ENCODE measurements at regions not wholly inside any gene's neighbourhood (a gene's known extent, or its start where the extent isn't known, plus 50 kb on each side); places are given as distances from the start of the nearest gene placed in this dataset.

DNA sequence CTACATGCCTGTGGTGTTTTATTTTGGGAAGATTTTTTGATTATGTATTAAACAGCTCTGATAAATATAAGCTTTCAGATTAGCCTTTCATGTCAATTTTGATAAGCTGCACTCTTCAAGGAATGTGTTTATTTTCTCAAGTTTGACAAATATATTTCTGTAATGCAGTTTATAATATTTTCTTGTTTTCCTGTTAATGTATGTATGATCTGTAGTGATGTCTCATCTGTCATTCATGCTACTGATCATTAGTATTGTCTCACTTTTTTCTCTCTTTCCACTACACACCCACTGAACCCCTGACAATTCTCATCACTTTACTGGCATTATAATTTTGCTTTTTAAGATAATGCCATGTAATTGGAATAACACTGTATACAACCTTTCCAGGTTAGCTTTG is 100.9 kb downstream of the TMEM18 start:
- no peak for DNase-seq (ENCODE audit: low spot score)

DNA sequence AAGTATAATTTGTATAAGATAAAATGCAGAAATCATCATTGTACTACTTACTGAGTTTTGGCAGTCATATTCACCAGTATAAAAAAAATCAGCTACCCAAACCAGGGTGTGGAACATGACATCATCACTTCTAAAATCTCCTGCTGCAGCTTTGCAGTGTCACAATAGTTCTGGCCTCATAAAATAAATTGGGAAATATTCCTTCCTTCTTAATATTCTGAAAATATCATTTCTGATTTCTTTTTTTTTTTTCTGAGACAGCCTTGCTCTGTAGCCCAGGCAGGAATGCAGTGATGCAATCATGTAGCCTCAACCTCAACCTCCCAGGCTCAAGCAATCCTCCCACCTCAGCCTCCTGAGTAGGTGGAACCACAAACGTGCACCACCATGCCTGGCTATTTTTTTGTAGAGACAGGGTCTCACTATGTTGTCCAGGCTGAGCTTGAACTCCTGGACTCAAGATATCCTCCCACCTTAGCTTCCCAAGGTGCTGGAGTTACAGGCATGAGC is 101.4 kb downstream of the TMEM18 start:
- DNase-seq (ENCODE audit: low spot score) = no peak

DNA sequence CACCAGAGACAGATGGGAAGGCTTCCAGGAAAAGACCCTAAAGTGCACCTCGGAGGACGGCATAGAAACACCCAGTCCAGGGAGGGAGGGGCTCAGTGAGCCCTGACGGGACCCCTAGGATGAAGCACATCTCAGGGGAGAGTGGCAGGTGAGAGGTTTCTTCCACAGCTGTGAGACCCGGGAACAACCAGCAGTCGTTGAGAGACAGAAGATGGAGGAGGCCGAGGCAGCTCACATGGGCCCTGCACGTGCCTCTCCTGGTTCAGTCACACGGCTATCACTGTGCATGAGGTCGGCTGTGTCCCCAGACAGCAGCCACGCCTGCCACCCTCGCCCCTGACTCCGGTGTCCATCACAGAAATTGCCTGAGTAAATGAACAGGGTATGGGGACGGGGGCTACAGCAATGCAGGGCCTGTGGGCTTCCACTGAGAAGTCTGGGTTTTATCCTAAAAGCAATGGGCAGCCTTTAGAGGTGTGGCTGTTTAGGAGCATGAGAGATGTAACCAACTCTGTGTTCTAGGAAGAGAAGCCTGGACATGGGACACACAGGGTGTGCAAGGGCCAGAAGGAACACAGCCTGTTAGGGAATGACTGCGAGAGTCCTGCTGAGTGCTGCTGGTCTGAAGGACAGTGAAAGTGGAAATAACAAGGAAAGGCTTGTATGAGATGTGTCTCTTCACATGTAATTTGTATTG is 102.0 kb downstream of the TMEM18 start:
- peak; percentile 76 for DNase-seq (ENCODE audit: low spot score)

DNA sequence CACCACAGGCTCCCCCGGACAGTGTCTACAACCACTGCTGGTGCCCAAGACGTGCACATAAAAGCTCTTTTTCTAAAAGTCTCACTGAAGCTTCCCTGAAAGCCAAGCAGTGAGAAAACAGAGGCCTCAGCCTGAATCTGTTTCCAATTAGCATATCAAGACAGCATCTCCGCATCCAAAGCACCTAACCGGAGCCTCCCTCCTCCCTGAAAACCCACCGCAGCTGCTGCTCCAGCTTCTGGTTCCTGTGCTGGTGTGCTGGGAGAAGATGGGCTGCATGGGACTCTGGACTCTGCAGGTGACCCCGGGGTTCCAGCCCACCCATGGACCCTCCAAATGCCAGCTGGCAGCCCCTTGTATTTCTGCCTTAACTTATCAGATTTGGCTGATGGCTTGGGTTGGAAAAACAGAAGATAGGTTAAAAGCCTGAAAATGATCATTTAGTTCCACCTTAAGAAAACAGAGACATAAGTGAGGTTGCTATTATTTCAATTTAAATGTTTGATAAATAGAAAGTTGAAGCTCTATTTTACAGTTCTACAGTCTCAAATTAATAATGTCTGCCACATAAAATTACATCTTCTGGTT is 103.3 kb downstream of the TMEM18 start:
- DNase-seq (ENCODE audit: low spot score) = no peak

DNA sequence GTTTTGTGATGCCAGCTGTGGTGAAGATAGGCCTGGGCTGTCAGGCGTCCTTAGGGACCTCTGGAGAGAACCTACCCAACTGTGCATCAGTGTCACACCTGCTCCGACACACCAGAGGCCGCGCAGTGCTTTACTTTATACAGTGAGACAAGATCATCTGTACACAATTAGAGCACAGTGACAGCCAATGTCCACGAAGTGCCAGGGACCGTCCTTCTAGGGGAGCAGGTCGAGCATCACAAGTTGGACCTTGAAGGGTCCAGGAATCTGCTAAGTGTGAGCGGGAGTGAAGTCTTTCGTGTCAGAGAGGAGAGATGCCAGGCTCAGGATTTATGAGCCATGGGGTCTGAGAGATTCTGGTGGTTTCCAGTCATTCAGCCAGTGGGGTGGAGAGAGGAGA is 104.2 kb downstream of the TMEM18 start:
- peak; percentile 84 for DNase-seq (ENCODE audit: low spot score)

DNA sequence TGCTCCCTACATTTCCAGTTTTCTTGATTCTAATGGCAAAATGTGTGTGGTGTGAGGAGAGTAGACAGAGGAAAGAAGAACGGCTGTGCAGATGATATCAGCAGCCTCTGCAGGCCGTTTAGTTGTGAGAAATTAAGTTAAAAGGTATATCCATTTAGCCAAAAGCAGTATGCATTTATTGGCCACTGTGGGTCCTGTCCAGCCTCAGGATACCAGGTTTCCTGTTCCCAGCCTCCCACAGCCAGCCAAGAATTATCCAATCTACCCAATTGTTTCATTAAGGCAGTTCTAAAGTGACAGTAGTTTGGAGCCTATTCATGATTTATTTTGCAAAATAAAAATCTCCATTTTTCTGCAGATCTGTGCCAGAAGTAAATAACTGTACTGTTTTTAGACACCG is 107.5 kb downstream of the TMEM18 start:
- DNase-seq (ENCODE audit: low spot score) = no peak

DNA sequence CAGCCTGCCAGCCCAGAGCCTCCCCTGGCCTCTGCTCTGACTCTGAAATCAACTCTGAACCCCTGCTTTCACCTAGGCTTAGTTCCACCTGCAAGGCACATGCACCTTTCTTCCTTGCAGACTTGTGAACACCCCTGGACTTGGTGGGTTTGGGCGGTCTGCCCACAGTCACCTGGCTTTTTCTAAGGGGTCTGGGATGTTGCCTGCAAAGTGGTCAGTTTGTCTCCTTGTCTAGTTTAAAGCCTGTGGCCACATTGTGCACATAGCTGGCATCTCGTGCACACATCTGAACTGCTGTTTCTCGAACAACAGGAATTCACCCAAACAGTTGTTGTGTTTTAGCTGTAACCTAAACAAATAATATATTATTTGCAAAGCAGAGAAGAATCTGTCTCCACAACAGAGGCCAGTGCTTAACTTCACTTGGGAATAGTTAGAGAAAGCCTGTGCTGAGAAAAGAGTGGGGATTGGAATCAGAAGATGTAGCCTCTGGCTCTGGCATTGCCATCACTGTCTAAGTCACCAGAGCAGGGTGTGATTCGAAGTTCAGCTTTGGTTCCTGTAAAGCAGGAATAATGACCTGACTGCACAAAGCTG is 108.5 kb downstream of the TMEM18 start:
- DNase-seq (ENCODE audit: low spot score) = no peak

DNA sequence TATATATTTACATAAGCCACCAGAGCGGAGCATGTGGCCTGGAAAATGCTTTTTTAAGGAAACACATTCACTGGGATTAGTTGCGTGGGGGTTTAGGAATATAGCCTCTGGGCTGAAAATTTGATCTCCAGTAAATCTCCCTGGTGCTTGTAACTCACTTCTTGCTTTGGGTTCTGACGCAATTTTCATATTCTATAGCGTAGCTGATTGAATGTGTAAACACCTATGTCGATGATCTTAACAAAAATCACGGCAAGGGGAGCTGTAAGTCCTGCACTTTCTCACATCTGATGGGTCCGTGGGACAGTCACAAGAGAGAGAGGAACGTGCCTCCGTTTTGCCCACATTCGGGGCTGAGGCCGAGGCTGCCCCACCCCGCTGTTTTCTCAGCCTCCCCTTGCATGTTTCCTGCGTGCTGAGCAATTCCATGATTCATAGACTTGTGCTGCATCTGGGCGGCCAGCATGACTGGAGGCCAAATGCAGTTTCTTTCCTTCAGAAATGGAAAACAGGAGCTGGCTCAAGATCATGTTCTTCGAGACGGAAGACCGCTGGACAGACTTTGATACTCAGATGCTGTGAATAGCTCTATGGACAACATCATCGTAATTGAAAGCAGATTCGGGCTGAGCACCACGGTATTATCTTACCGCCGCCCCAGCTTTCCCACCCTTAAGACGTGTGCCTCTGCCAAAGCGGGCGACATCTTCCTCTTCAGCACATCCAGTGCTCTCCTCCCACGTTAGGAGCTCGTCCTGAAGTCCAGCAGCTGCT is 109.2 kb downstream of the TMEM18 start:
- no peak for DNase-seq (ENCODE audit: low spot score)

DNA sequence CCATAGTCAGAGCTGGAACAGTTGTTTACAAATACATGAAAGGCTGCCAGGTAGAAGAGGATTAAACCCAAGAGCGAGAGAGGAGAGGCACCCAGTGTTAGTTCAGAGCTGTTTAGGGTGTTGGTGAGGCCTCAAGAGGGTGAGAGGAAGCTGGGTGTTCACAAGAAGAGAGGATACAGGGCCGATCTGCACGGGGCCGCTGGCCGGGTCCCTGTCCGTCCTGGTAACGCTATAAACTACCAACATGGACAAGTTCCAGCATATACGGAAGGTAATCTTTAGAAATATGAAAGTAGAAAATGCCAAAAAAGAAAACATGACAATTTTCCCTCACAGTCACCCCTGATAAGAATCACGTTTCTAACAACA is 109.7 kb downstream of the TMEM18 start:
- DNase-seq (ENCODE audit: low spot score) = no peak

DNA sequence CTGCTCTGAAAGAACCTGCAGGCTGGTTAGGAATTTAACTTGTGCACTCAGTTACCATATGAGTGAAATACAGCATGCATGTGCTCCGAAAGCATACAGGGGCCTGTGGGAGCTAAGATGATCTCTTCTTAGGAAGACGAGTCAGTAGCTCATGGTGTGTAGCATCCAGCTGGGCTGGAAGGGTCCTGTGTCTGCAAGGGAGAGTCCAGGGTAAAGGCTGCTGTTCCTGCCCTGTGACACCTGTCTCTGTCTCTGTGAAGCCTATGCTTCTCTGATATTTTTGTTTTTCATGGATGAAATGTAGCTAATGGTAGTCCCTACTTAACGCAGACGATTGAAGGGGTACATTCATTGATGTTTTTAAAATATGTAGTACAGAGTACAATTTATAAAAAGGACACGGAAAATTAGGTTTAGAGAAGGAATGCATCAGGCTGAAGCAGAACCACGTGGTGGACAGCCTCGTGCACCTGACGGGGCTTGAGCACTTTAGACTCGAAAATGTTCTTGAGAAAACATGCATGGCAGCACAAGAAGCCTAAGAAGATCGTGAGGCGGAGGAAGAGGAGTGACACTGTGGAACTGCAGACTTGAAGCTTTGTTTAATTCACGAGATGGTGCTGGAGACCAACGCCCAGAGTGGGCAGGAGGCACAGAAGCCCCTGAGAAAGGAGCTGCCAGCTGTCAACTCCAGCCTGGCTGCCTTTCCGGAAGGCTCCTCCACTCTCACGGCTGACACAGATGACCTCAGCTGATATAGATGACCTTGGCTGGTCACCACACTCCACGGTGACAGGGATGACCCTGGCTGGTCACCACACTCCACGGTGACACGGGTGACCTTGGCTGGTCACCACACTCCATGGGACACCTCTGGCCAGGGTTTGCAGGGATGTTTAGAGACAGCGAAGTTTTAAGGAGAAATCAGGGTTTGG is 110.6 kb downstream of the TMEM18 start:
- peak; percentile 77 for DNase-seq (ENCODE audit: low spot score)

DNA sequence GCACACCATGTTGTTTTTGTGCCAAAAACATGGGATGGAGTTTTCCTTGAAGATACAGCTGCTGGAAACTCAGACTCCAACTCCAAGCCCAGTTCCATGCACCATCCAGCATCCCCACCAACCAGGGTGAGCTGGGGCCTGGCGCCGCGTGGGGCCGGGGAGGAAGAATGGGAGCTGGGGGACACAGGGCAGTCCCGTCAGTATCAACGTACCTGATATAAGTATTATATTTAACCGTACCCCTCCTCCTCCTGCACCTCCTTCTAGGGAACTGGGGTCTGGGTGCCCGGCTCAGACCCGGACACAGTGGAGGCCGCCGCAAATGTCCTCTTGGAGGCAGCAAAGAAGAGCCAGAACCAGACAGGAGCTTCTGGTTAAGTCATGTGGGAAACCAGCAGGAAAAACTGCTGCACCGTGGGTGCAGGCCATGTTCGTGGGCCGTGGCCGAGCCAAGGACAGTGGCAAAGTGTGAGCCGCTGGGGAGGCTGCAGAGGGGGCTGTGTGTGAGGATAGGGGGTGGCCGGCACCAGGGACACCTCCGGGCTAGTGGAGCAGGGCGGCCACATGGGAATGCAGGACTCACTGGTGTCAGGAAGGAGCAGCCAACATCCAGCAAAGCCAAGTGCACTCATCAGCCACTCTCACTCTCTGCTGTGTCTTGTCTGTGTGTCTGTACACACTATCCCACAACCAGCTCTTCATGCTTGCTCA is 112.6 kb downstream of the TMEM18 start:
- peak; percentile 76 for DNase-seq (ENCODE audit: low spot score)

DNA sequence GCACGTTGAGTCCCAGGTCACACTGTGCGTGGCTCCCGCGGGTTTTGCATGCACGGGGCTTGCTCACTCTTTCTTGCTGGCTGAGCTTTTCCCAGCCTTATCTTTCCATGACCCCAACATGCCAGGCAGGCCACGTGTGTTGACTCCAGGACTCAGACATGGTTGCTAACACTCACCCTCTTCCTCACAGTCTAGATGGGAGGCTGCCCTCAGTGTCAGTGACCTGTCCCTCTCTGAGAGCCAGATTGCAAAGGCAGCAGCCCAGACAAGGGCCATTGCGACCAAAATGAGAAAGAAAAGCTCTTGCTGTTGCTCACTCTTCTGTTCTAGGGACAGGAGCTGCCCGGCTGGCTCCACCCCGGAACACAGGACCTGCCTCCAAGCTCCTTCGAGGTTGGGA is 113.7 kb downstream of the TMEM18 start:
- no peak for DNase-seq (ENCODE audit: low spot score)

DNA sequence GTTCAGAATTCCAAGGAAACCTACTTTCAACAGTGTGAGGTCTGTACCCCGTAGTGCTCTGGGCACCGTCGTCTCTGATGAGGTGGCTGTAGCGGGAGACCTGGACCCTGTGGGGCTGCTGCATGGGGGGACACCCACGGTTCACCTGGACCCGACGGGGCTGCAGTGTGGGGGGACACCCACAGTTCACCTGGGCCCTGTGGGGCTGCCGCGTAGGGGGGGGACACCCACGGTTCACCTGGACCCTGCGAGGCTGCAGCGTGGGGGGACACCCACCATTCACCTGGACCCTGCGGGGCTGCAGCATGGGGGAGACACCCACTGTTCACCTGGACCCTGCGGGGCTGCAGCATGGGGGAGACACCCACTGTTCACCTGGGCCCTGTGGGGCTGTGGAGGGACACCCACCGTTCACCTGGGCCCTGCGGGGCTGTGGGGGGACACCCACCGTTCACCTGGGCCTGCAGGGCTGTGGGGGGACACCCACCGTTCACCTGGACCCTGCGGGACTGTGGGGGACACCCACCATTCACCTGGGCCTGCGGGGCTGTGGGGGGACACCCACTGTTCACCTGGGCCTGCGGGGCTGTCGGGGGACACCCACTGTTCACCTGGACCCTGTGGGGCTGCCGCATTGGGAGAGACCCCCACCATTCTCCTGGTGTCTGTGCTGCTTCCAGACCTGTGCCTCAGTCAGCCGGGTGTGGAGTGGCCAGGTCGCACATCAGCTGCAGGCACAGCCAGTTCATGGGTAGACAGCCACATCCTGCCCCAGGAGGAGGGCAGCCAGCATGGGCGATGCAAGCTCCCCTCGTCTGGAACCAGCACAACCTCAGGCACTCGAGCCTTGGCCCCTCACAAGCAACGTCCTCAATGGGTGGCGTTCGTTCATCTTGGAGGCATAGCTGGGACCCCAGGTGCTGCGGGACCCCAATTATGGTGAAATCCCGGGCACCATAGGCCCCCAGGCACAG is 114.5 kb downstream of the TMEM18 start:
- peak; percentile 83 for DNase-seq (ENCODE audit: low spot score)

DNA sequence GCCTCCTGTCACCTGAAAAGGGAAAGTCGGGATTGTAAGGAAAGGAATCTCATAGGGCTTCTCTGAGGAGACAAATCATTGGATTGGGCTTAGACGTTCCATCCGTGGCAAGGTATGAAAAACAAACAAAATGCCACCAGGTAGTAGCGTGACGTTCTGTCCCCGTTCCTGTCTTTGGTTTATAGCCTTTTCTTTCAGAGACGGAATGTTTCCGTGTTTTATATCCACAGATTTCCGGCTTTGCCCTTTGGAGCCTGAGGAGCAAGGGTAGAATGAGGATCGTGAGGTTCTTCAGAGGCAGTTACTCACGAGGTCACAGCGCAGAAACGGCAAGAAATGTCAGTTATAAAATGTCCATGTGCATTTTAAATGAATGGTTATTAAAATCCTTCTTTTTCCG is 118.3 kb downstream of the TMEM18 start:
- no peak for DNase-seq (ENCODE audit: low spot score)

DNA sequence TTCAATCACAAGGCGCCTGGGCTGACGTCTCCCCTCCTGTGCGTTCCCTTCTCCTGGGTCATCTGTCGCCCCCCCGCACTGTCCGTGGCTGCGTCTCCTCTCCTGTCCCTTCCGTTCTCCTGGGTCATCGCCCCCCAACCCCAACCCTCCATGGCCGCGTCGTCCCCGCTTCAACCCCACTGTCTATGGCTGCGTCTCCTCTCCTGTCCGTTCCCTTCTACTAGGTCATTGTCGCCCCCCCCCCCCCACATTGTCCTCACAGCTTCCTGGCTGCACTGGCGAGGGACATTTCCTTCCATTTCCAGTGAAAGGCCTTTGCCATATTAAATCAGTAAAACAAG is 118.9 kb downstream of the TMEM18 start:
- DNase-seq (ENCODE audit: low spot score) = peak; percentile 83

DNA sequence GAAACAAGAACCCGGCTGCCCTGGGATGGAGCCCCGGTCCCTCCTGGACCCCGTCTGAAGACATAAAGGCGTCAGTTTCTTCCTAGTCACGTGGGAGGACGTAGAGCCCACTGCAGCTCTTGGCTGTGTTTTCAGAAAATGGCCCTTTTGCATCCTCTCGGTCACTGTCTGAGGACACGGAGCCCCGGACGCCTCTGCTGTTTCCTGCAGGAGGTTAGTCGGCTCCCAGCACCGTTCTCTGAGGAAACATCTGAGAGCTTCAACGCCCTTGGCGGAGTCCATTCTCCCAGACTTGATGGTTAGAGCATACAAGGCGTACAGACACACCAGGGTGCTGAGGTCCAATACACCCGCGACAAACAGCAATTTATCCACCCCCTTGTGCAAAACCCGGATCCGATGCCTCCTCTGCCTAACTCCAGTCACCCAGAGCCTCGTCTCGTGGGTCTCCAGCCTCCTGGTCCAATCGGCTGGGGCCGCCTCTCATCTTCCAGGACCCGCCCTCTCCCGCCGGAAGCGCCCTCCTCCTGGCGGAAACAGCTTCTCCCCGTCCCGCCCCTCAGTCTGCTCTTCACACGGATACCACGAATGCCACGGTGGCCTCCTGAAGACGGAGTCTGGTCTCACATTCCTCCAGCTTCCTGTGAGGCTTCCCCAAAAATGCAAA is 119.4 kb downstream of the TMEM18 start:
- peak; percentile 86 for DNase-seq (ENCODE audit: low spot score)

DNA sequence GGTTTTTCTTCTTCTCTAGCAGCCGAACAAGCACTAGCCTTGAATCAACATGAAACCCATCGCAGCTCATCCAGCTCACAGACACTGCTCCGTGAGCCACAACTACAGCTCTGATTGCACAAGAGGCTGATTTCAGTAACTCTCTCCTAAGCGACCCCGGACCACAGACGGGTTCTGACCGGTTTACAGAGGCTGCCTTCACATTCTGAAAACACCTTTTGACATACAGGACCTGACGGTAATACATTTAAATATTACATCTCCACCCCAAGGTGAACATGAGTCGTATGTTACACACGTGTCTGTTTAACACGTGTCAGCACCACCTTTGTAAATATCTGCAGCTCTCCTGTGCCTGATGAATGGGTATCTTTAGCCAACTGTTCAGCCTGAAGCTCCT is 120.7 kb downstream of the TMEM18 start:
- no peak for DNase-seq (ENCODE audit: low spot score)

DNA sequence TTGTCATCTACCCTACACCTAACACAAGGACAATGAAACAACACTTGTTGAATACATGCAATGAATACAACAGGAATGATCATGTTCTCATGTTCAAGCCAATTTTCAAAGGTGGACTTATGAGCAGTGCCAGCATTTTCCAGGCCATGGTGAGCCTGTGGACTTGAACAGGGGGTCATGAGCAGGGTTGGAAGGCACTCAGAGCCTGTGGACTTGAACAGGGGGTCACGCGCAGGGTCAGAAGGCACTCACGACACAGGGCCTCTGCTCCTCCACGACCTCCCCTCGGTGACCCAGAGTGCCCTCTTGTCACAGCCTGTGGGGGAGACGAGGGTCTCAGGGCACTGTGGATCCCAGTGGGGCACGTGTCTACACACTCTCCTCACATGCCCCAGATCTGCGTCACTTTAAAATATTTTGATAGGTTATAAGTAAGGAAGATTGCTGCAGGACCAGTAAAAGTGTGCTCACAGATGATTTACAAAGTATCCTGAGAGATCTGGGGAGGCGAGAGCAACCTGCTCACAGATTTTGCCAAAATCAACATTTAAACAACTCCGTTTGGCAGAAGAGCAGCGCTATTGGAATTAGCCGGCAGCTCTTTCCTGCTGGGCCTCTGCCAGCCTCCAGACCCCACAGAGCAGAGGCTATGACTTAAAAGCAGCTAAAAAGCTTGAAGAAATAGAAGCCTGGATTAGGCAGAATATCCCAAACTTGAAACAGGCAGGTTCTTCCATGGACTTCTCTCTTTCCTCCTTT is 121.9 kb downstream of the TMEM18 start:
- peak; percentile 59 for DNase-seq (ENCODE audit: low spot score)
